GM12892 (cell line): ENCODE measurements at regions not wholly inside any gene's neighbourhood (a gene's known extent, or its start where the extent isn't known, plus 50 kb on each side); places are given as distances from the start of the nearest gene placed in this dataset.
"Not testable (repeated sequence)": the region's sequence is repeated elsewhere in the genome, so short reads cannot be mapped to it uniquely, and the experiment has no call there.

Experiments used
- DNase-seq: peaks from one replicate; pipeline ENCODE4 v3.0.0; 2011; ENCODE audit not compliant: insufficient read length
- FAIRE-seq: peaks from 2 replicates; lab custom pipeline; 2011; peaks lifted over from hg19 to GRCh38; lab: Jason Lieb, UNC
- POLR2A ChIP-seq: IDR thresholded peaks from 2 replicates; pipeline ENCODE4 v1.6.1; 2011; ENCODE audit warnings: low read depth, low read length, control low read depth
- POLR2AphosphoS5 ChIP-seq: IDR thresholded peaks from 2 replicates; pipeline ENCODE4 v1.6.1; 2011; ENCODE audit warnings: low read depth, low read length, control low read depth
- TAF1 ChIP-seq: IDR thresholded peaks from 2 replicates; pipeline ENCODE4 v1.6.1; 2011; ENCODE audit warnings: low read depth, mild to moderate bottlenecking, control low read depth, low read length, borderline replicate concordance

DNA sequence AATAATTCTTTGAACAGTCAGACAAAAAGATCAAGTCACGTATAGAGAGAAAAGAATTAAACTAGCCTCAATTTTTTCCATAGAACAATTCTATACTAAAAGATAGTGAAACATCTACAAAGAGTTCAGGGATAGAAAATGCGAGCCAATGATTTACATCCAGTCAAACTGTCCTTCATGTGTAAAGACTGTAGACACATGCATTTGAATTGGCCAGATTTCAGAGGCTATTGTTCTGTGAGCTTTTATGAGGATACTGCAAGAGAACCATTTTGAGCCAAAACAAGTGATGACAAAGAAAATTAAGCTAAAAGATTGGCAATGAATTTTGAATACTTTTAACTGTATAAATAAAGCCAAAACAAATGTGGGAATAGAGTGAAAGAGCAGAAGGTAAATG is 1230.3 kb downstream of the RPA4 start:
- no peak for TF ChIP-seq POLR2AphosphoS5
- no peak for TF ChIP-seq POLR2A
- no peak for TF ChIP-seq TAF1
- DNase-seq, result no peak
- FAIRE-seq, result no peak

DNA sequence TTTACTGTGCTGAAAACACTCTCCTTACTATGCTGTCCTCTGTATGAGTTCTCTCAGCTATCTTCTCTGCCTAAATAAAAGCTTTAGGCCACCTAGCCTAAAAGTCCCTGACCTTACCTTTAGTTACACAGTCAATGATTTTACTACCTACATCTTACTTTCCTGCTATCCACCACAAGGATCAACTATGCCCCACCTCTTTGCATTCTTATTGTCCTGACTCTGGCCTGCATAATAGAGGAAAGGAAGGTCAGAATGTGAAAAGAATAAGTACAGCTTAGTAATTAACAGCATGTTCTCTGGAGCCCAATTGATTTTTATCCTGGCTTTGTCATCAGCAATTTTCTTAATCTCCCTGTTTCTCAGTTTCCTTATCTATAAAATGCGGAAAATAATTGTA is 1257.8 kb downstream of the RPA4 start:
- DNase-seq (no peak), FAIRE-seq (no peak)
- TF ChIP-seq POLR2A (no peak), TAF1 (no peak)

DNA sequence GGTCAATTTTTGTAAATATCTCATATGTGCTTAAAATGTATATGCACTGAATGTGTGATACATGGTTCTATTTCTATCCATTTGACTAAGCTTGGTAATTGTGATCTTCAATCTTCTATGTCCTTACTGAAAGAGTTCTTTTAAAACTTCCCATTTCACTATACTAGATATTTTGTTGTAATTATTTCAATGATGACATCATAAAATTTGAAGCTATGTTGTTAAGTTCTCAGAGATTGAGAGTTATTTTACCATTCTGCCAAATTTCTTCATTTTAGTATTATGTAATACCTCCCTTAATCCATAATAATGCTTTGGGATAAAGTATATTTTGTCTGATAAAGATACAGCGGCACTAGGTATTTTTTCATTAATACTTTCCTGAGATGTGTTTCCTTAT is 1307.3 kb downstream of the RPA4 start:
- TF ChIP-seq TAF1 (no peak), POLR2AphosphoS5 (no peak), POLR2A (no peak)
- no peak for FAIRE-seq

DNA sequence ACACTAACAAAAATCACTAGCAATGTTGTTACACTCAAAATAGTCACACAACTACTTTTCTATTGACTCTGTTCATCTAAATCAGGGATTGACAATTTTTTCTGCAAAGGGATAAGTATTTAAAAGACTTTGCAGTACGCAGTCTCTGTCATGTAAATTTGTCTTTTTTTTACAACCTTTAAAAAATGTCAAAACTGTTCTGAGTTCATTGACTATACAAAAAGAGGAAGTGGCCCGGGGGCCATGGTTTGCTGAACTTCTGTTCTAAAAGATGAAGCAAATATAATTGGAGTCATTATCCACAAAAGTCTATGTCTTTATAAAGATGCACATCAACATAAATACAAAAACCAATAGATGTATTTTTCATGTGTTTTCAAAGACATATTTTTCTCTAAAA is 1310.3 kb downstream of the RPA4 start:
- FAIRE-seq, result no peak
- TF ChIP-seq POLR2AphosphoS5, result no peak
- TF ChIP-seq TAF1, result no peak
- no peak for TF ChIP-seq POLR2A
- no peak for DNase-seq

More for the DNA sequence above, 1307.3 kb downstream of the RPA4 start:
- DNase-seq, result no peak

DNA sequence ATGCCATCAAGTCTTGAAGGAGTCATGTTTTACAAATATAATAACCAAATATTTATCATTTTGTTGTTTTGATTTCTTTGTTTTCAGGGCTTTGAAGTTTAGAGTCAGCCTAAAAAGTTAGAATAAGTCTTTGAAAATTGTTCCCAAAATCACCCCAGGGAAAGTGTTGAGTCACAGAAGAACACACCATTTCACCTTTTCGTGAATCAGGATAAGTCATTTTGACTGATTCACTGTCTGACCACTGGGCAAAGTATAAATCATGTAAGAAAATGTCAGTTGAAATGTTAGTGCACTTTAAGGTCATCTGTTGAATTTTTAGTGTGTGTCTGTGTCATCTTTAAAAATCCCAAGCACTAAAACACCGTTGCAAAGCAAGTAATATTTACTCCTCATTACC is 1320.1 kb downstream of the RPA4 start:
- no peak for TF ChIP-seq POLR2AphosphoS5
- no peak for TF ChIP-seq TAF1
- no peak for TF ChIP-seq POLR2A
- FAIRE-seq, result no peak

DNA sequence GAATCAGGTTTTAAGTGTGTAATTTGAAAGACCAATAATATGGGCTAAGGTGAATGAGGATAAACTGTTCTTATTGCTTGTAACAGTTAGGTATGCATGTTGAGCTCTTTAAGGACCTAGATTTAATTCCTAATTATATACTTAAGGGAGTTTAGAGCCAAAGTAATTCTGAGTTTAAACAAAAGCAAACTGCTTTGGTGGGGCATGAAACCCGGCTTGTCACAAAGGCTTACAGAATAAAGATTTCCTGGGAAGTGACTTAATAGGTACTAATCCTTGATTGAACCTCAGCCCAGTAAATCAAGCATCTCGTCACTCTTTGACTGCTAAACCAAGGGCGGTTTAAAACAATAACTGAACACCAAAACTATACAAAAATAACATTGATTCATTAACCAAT is 1324.2 kb downstream of the RPA4 start:
- no peak for TF ChIP-seq TAF1
- DNase-seq (no peak), FAIRE-seq (no peak)

More for the DNA sequence above, 1320.1 kb downstream of the RPA4 start:
- no peak for DNase-seq

DNA sequence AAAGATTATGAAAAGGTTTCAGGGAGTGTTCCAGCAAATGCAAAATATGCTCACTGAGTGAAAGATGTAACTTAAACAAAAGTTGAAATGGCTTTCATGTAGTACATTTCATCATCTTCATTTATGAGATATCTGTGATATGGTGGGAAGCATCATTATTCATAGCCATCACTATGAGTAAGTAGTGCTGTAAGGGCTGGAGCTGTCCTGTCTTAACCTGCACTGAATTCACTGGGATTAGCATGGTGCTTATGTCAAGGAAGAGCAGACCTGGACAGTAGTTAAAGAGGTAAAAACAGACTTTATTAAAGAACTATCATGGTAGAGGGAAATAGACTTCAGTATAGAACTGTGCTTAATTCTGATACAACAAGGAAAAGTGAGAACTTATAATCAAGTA is 1347.3 kb downstream of the RPA4 start:
- no peak for DNase-seq
- FAIRE-seq, result no peak
- no peak for TF ChIP-seq TAF1
- no peak for TF ChIP-seq POLR2AphosphoS5
- no peak for TF ChIP-seq POLR2A

DNA sequence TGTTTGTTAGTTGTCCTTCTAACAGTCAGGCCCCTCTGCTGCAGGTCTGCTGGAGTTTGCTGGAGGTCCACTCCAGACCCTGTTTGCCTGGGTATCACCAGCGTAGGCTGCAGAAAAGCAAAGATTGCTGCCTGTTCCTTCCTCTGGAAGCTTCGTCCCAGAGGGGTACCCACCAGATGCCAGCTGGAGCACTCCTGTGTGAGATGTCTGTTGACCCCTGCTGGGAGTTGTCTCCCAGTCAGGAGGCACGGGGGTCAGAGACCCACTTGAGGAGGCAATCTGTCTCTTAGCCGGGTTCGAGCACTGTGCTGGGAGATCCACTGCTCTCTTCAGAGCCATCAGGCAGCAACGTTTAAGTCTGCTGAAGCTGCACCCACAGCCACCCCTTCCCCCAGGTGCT is 1356.4 kb downstream of the RPA4 start:
- FAIRE-seq, DNase-seq: not testable (repeated sequence)

DNA sequence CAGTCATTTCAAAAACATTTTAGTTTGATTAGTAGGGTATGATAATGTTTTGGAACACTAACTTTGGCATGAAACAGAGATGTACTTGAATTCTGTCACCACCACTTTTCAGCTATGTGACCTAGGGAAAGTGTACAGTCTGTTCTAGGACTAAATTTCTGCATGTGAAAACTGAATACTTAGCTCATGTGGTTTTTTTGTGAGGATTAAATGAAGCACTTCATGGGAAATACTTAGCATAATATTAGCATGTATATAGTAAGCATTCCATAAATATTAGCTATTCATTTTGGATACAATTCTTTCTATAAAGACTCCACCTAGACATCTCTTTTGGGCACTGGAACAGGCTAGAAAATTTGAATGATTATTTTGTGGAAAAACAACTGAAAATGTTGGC is 1379.4 kb downstream of the RPA4 start:
- no peak for FAIRE-seq
- TF ChIP-seq TAF1 (no peak), POLR2AphosphoS5 (no peak), POLR2A (no peak)
- no peak for DNase-seq

DNA sequence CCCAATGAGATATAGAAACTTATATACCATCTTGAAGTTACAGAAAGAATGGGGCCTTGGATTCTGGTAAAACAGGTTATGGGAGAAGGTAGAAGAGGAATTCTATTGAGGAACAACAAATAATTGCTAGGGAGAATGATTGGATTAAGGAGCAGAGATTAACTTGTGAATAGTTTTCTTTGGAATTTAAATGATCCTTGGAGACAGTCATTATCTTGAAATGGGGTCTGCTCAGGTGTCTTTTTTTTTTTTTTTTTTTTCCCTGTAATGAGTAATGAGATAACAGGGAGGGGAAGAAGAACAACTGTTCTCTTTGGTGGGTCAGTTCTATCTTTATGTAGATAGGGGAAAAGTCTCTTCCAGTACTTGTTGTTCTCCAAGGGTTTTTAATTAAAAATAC is 1406.0 kb downstream of the RPA4 start:
- TF ChIP-seq POLR2A (no peak), POLR2AphosphoS5 (no peak)
- DNase-seq (no peak), FAIRE-seq (no peak)

DNA sequence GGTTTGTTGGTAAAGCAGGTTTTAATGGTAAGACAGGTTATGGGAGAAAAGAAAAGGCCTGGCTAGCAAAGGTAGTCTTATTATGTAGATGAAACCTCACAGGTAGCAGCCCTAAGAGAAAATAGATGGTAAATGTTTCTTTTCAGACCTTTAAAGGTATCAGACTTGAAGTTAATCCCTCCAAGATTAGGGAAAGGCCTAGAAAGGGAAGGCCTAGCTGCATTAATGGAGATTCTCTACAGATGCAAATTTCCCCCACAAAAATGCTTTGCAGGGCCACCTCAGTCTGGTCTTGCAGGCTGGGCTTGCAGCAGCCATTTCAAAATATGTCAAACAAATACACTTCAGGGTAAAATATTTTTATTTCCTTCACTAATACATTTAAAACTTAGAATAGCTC is 1410.6 kb downstream of the RPA4 start:
- DNase-seq (no peak), FAIRE-seq (no peak)

DNA sequence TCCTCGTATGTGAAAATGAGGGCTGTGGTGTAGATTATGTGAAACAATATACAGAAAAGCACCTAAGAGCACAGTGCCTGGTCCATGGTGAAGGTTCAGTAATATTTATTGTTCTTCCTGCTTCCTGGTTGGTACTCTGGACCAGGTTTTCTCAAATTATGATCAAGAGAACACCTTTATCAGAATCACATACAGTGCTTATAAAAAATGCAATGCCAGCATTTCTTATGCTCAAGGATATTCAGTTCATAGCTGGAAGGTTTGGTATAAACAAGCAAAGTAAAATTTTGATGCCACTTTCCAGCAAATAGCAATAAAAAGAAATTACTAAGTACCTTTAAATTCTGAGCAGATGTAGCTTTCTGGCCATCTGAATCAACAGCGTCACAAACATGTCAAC is 1412.4 kb downstream of the RPA4 start:
- TF ChIP-seq POLR2A, result no peak
- no peak for TF ChIP-seq TAF1
- TF ChIP-seq POLR2AphosphoS5, result no peak
- DNase-seq, result no peak
- FAIRE-seq, result no peak

More for the DNA sequence above, 1410.6 kb downstream of the RPA4 start:
- TF ChIP-seq TAF1, result no peak
- no peak for TF ChIP-seq POLR2AphosphoS5
- no peak for TF ChIP-seq POLR2A

DNA sequence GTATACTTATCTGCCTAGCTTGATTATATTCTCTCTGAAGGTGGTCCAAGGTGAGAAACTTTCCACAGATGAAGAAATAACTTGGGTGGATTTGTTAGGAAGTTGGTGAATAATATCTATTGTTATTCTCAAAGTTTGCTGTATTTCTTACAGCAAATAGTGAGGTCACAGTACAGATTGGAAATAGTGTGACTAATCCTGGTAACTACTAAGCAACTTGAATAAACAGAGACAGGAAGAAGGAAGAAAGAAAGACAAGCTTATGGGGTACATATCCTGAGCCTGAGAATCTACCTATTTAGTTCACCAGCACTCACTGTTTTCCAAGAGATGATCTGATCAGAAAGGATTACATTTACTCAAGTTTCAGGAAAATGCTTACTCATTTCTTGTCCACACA is 1416.1 kb downstream of the RPA4 start:
- FAIRE-seq, result no peak
- no peak for DNase-seq
- TF ChIP-seq POLR2A, result no peak
- TF ChIP-seq TAF1, result no peak
- TF ChIP-seq POLR2AphosphoS5, result no peak

DNA sequence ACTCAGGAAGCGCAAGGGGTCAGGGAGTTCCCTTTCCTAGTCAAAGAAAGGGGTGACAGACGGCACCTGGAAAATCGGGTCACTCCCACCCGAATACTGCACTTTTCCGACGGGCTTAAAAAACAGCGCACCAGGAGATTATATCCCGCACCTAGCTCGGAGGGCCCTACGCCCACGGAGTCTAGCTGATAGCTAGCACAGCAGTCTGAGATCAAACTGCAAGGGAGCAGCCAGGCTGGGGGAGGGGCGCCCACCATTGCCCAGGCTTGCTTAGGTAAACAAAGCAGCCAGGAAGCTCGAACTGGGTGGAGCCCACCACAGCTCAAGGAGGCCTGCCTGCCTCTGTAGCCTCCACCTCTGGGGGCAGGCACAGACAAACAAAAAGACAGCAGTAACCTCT is 1416.8 kb downstream of the RPA4 start:
- not testable (repeated sequence) for DNase-seq, FAIRE-seq
